HepG2 (cell line): ENCODE measurements at regions not wholly inside any gene's neighbourhood (a gene's known extent, or its start where the extent isn't known, plus 50 kb on each side); places are given as distances from the start of the nearest gene placed in this dataset.

Source experiments
- ATAC-seq: fragments of 200-7000 bp; cut with Tn5 transposase; 3 replicates; pipeline ENCODE4 v1.9.1; 2020; ENCODE audit warnings: mild to moderate bottlenecking, moderate library complexity
- BruUV-seq: library from RNA; stranded (reverse); fragments of 400-500 nt; replicated peaks from 2 replicates; lab custom pipeline; 2021; lab: Mats Ljungman, UMichigan
- CTCF ChIA-PET: fragments of 300-600 bp; formaldehyde crosslinking; extraction: SDS; loops from one replicate; lab custom pipeline; 2021; ENCODE audit warnings: low total read pairs, inconsistent platforms, low intra/inter-chr PET ratio; lab: Yijun Ruan, JAX
- POLR2A ChIA-PET: fragments of 350-600 bp; sonication (Branson Sonifier 250); formaldehyde crosslinking; loops from one replicate; lab custom pipeline; 2020; ENCODE audit warnings: antibody characterized with exemption, inconsistent platforms; lab: Yijun Ruan, JAX
- DNase-seq: peaks from one replicate; pipeline ENCODE4 v3.0.0-alpha.2; 2015; ENCODE audit warnings: low spot score
- FAIRE-seq: peaks from 3 replicates; lab custom pipeline; 2011; peaks lifted over from hg19 to GRCh38; lab: Jason Lieb, UNC
- H2AFZ ChIP-seq: one replicate; pipeline ENCODE4 v1.6.1; 2011; ENCODE audit warnings: low read length, inconsistent platforms
- H3K27ac ChIP-seq: fragments of 300-600 bp; 3 replicates; pipeline ENCODE4 v1.8.0; 2011; ENCODE audit warnings: mixed run types, mild to moderate bottlenecking, mixed read lengths, low read length, inconsistent platforms; ENCODE audit not compliant: insufficient read depth; ENCODE audit errors: extremely low read length
- H3K27me3 ChIP-seq, 2 experiments: fragments of 200-600 bp in 1 of 2; 2 replicates in 1 of 2; 3 replicates in 1 of 2; pipeline versions ENCODE4 v1.6.0 to v1.8.0; 2011; ENCODE audit warnings: low read length in 2 of 2, mild to moderate bottlenecking in 2 of 2, moderate library complexity in 2 of 2, inconsistent platforms in 1 of 2; ENCODE audit not compliant: insufficient read depth in 2 of 2, control insufficient read depth in 1 of 2
- H3K36me3 ChIP-seq, 2 experiments: fragments of 200-600 bp in 1 of 2; replicated peaks in 1 of 2; 2 replicates in 1 of 2; 3 replicates in 1 of 2; pipeline versions ENCODE4 v1.5.1 to v1.8.0; 2011; ENCODE audit warnings: low read length in 2 of 2, inconsistent platforms in 1 of 2; ENCODE audit not compliant: insufficient read depth in 2 of 2, control insufficient read depth in 1 of 2
- H3K4me1 ChIP-seq: 2 replicates; pipeline ENCODE4 v1.5.1; 2012; ENCODE audit warnings: low read length, inconsistent platforms; ENCODE audit not compliant: insufficient read depth
- H3K4me2 ChIP-seq: 2 replicates; pipeline ENCODE4 v1.6.0; 2011; ENCODE audit warnings: low read depth, low read length, inconsistent platforms
- H3K4me3 ChIP-seq, 3 experiments: fragments of 200-600 bp in 1 of 3; sonication (generic), shearing (Covaris generic) in 1 of 3; replicated peaks in 1 of 3; 2 replicates each; pipeline ENCODE4 v1.5.1; 2011 to 2016; ENCODE audit warnings: low read length in 3 of 3, inconsistent platforms in 2 of 3, low read depth in 2 of 3, mild to moderate bottlenecking in 2 of 3, control low read depth in 1 of 3, mixed read lengths in 1 of 3; ENCODE audit not compliant: insufficient read depth in 1 of 3
- H3K79me2 ChIP-seq: one replicate; pipeline ENCODE4 v1.6.1; 2011; ENCODE audit warnings: low read length, inconsistent platforms; ENCODE audit not compliant: insufficient read depth
- H3K9ac ChIP-seq: 2 replicates; pipeline ENCODE4 v1.6.0; 2011; ENCODE audit warnings: mild to moderate bottlenecking, low read depth, low read length, inconsistent platforms; ENCODE audit not compliant: insufficient read depth
- H3K9me3 ChIP-seq: 2 replicates; pipeline ENCODE4 v1.5.1; 2012; ENCODE audit warnings: mild to moderate bottlenecking, low read length
- H4K20me1 ChIP-seq: 2 replicates; pipeline ENCODE4 v1.6.0; 2011; ENCODE audit warnings: inconsistent platforms, mild to moderate bottlenecking, low read length, moderate library complexity; ENCODE audit not compliant: insufficient read depth
- CC2D1A ChIP-seq: sonication (generic); formaldehyde crosslinking; IDR thresholded peaks from 2 replicates; pipeline ENCODE4 v1.8.1; 2023; ENCODE audit warnings: mild to moderate bottlenecking, missing genetic modification reagents
- HOXD1 ChIP-seq: sonication (generic); formaldehyde crosslinking; IDR thresholded peaks from 2 replicates; pipeline ENCODE4 v1.5.0; 2020; ENCODE audit warnings: missing genetic modification reagents
- LCORL ChIP-seq, 2 experiments: fragments of 450-650 bp in 1 of 2; sonication (generic) in 1 of 2; formaldehyde crosslinking in 1 of 2; IDR thresholded peaks; 2 replicates each; pipeline versions ENCODE4 v1.5.0 to v1.6.1; 2017 to 2020; ENCODE audit warnings: antibody characterized with exemption in 1 of 2, missing genetic modification reagents in 1 of 2
- NKX3-1 ChIP-seq: sonication (generic); formaldehyde crosslinking; IDR thresholded peaks from 2 replicates; pipeline ENCODE4 v1.5.0; 2020; ENCODE audit warnings: missing genetic modification reagents
- RARA ChIP-seq: IDR thresholded peaks from 2 replicates; pipeline ENCODE4 v1.6.1; 2016; ENCODE audit warnings: missing genetic modification reagents, missing compliant biosample characterization
- TOE1 ChIP-seq: sonication (generic); formaldehyde crosslinking; IDR thresholded peaks from 2 replicates; pipeline ENCODE4 v1.4.0; 2020; ENCODE audit warnings: mild to moderate bottlenecking, missing genetic modification reagents
- ZBTB7A ChIP-seq: sonication (generic); formaldehyde crosslinking; IDR thresholded peaks from 2 replicates; pipeline ENCODE4 v1.8.0; 2022; ENCODE audit warnings: mild to moderate bottlenecking, missing genetic modification reagents
- ZNF260 ChIP-seq: sonication (generic); formaldehyde crosslinking; IDR thresholded peaks from 2 replicates; pipeline ENCODE4 v1.4.0; 2020; ENCODE audit warnings: missing genetic modification reagents, low read depth, mild to moderate bottlenecking, borderline replicate concordance
- ZNF280B ChIP-seq: sonication (generic); formaldehyde crosslinking; IDR thresholded peaks from 2 replicates; pipeline ENCODE4 v1.5.0; 2020; ENCODE audit warnings: missing genetic modification reagents, mild to moderate bottlenecking, borderline replicate concordance
- ZNF547 ChIP-seq: sonication (generic); formaldehyde crosslinking; IDR thresholded peaks from 2 replicates; pipeline ENCODE4 v1.5.1; 2020; ENCODE audit warnings: mild to moderate bottlenecking, missing genetic modification reagents
- ZNF670 ChIP-seq: sonication (generic); formaldehyde crosslinking; IDR thresholded peaks from 2 replicates; pipeline ENCODE4 v1.8.0; 2022; ENCODE audit warnings: mild to moderate bottlenecking, missing genetic modification reagents, borderline replicate concordance
- WGBS: methylation state at CpG from one replicate; pipeline ENCODE4 v1.1.6; 2017; ENCODE audit warnings: low lambda C conversion rate; 5-methylcytosine and 5-hydroxymethylcytosine counted together
- in situ Hi-C: cut with HindIII; loops from 2 replicates; pipeline ENCODE4 v1.10.0; 2017; ENCODE audit warnings: low pct_unique_long_range_greater_than_20kb; ENCODE audit not compliant: extremely low pct_ligation_motif_present
- intact Hi-C: fragments of 100-400 bp; cut with micrococcal nuclease; formaldehyde crosslinking; loops from one replicate; pipeline ENCODE4 v1.10.0; 2022; ENCODE audit not compliant: unreplicated experiment
- TF ChIP-seq, protein P1 (sequence below): sonication (generic); IDR thresholded peaks from 2 replicates; pipeline ENCODE4 v1.6.1; 2016; ENCODE audit warnings: low read depth, borderline replicate concordance
- TF ChIP-seq, protein P2 (sequence below): sonication (generic); formaldehyde crosslinking; IDR thresholded peaks from 2 replicates; pipeline ENCODE4 v1.5.0; 2020; ENCODE audit warnings: missing genetic modification reagents, mild to moderate bottlenecking, borderline replicate concordance
- TF ChIP-seq, protein P3 (sequence below), 2 experiments: sonication (generic) in 1 of 2; formaldehyde crosslinking in 1 of 2; IDR thresholded peaks; 2 replicates each; pipeline versions ENCODE4 v1.5.1 to v1.6.1; 2011 to 2020; ENCODE audit warnings: borderline replicate concordance in 1 of 2, low read depth in 1 of 2, low read length in 1 of 2, mild to moderate bottlenecking in 1 of 2, missing genetic modification reagents in 1 of 2, moderate library complexity in 1 of 2

DNA sequence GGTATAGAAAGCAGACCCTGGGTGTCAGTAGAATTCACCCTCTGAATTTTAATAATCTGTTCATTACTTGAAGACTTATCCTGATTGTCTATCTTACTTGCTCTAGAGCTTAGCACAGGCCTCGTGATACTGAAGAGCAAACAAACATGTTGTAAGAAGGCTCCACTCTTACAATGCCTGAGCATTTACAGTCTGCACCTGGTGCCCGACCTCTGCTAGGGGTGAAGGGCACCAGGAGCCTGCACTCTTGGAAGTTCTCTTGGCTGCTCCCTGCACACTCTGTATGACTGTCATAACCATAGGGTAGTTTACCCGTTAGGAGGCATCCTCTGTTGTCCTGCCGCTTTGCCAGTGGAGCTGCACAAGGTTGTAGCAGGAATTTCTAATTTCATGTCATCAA lies 91.3 kb upstream of the NPY start:
- Histone ChIP-seq H3K9me3 (no peaks in the 10 kb centered on the region), H4K20me1 (no peaks in the 10 kb centered on the region), H3K9ac (no peak overlapping the region), H3K79me2 (no peaks in the 10 kb centered on the region), H3K4me1 (no peaks in the 10 kb centered on the region), H3K4me3 (no peak overlapping the region), H3K27me3 (no peaks in the 10 kb centered on the region), H3K27ac (no peak overlapping the region), H3K4me2 (no peak overlapping the region), H3K36me3 (no peaks in the 10 kb centered on the region), H2AFZ (no peak overlapping the region)
- ATAC-seq = no peak
- 0% methylated on average over 4 of the region's 4 CpGs for WGBS
- FAIRE-seq = no peak
- TF ChIP-seq, protein P1, sequence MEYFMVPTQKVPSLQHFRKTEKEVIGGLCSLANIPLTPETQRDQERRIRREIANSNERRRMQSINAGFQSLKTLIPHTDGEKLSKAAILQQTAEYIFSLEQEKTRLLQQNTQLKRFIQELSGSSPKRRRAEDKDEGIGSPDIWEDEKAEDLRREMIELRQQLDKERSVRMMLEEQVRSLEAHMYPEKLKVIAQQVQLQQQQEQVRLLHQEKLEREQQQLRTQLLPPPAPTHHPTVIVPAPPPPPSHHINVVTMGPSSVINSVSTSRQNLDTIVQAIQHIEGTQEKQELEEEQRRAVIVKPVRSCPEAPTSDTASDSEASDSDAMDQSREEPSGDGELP = no peak
- TF ChIP-seq RARA (CRISPR knock-in tag) (no peak), ZNF547 (no peak), LCORL (IDR thresholded peaks at IDR 0.05) (no peak), LCORL (CRISPR knock-in tag; IDR thresholded peaks at IDR 0.05) (no peak), TOE1 (CRISPR knock-in tag) (no peak)
- TF ChIP-seq, protein P2, sequence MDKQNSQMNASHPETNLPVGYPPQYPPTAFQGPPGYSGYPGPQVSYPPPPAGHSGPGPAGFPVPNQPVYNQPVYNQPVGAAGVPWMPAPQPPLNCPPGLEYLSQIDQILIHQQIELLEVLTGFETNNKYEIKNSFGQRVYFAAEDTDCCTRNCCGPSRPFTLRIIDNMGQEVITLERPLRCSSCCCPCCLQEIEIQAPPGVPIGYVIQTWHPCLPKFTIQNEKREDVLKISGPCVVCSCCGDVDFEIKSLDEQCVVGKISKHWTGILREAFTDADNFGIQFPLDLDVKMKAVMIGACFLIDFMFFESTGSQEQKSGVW (CRISPR knock-in tag) = no peak
- in situ Hi-C loops = no loop called here
- ChIA-PET POLR2A (no interaction called here), CTCF (no interaction called here)
- no TSS peak for BruUV-seq
- DNase-seq = no peak
- intact Hi-C loops = no loop called here

DNA sequence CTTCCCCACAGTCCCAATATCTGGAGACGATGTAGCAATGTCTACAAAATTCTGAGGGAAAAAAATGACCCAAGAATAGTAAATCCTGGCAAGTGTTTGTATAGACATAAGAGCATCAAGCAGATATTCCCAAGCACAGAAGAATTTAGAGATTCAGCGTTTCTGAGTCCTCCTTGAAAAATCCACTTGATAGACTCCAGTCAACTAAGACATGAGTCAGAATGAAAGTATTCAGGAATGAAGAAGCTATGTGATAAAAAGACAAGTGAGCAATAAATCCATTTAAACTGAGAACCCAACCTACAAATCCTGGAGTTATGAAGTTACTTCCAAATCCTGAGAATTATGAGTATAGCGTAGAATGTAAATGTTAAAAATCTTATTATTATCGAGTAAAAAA lies 86.1 kb upstream of the NPY start:
- Histone ChIP-seq H3K27me3 (no peaks in the 10 kb centered on the region), H3K9me3 (no peaks in the 10 kb centered on the region), H3K79me2 (no peaks in the 10 kb centered on the region), H3K4me2 (no peak overlapping the region), H4K20me1 (no peaks in the 10 kb centered on the region), H3K4me3 (no peak overlapping the region), H3K9ac (no peak overlapping the region), H3K4me1 (no peaks in the 10 kb centered on the region), H3K36me3 (no peaks in the 10 kb centered on the region), H2AFZ (no peak overlapping the region), H3K27ac (no peak overlapping the region)
- CTCF ChIA-PET = no interaction called here
- no peak for DNase-seq
- WGBS = 5% methylated on average over 4 of the region's 4 CpGs
- in situ Hi-C loops = no loop called here
- POLR2A ChIA-PET = no interaction called here
- intact Hi-C loops = no loop called here
- ATAC-seq = no peak
- no TSS peak for BruUV-seq
- no peak for FAIRE-seq
- TF ChIP-seq CC2D1A (CRISPR knock-in tag) (no peak), ZNF670 (CRISPR knock-in tag) (no peak), ZNF260 (CRISPR knock-in tag) (no peak), HOXD1 (CRISPR knock-in tag) (no peak), NKX3-1 (CRISPR knock-in tag) (no peak), ZBTB7A (CRISPR knock-in tag) (no peak), ZNF280B (CRISPR knock-in tag) (no peak)
- TF ChIP-seq, protein P3, sequence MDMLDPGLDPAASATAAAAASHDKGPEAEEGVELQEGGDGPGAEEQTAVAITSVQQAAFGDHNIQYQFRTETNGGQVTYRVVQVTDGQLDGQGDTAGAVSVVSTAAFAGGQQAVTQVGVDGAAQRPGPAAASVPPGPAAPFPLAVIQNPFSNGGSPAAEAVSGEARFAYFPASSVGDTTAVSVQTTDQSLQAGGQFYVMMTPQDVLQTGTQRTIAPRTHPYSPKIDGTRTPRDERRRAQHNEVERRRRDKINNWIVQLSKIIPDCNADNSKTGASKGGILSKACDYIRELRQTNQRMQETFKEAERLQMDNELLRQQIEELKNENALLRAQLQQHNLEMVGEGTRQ (IDR thresholded peaks at IDR 0.05; ENCODE audit: low read depth, low read length) = no peak
- TF ChIP-seq, protein P3 (CRISPR knock-in tag; IDR thresholded peaks at IDR 0.05; ENCODE audit: borderline replicate concordance) = no peak
